ENCODE measurements at regions not wholly inside any gene's neighbourhood (a gene's known extent, or its start where the extent isn't known, plus 50 kb on each side); places are given as distances from the start of the nearest gene placed in this dataset.

DNA sequence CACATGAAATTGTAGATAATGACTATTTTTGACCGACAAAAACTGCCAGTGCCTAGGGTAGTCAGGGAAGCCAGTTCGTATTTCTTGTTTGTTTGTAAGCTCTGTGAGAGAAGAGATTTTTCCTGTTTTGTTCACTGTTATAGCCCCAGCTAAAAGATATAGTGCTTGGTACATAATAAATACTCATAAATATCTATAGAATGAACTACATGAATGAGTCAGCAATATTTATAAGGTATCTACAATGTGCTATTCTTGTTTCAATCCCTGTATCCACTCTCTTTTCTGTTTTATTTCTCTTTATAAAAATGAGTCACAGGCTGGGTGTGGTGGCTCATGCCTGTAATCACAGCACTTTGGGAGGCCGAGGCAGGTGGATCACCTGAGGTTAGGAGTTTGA, 275.6 kb upstream of the FANCL start:
- TF ChIP-seq, protein P1, sequence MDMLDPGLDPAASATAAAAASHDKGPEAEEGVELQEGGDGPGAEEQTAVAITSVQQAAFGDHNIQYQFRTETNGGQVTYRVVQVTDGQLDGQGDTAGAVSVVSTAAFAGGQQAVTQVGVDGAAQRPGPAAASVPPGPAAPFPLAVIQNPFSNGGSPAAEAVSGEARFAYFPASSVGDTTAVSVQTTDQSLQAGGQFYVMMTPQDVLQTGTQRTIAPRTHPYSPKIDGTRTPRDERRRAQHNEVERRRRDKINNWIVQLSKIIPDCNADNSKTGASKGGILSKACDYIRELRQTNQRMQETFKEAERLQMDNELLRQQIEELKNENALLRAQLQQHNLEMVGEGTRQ (IDR thresholded peaks at IDR 0.05), result no peak
- TF ChIP-seq, protein P2, sequence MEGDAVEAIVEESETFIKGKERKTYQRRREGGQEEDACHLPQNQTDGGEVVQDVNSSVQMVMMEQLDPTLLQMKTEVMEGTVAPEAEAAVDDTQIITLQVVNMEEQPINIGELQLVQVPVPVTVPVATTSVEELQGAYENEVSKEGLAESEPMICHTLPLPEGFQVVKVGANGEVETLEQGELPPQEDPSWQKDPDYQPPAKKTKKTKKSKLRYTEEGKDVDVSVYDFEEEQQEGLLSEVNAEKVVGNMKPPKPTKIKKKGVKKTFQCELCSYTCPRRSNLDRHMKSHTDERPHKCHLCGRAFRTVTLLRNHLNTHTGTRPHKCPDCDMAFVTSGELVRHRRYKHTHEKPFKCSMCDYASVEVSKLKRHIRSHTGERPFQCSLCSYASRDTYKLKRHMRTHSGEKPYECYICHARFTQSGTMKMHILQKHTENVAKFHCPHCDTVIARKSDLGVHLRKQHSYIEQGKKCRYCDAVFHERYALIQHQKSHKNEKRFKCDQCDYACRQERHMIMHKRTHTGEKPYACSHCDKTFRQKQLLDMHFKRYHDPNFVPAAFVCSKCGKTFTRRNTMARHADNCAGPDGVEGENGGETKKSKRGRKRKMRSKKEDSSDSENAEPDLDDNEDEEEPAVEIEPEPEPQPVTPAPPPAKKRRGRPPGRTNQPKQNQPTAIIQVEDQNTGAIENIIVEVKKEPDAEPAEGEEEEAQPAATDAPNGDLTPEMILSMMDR (IDR thresholded peaks at IDR 0.05), result no peak
- TF ChIP-seq POLR2A (IDR thresholded peaks at IDR 0.05; ENCODE audit: low read length), result no peak
- no peak for TF ChIP-seq KDM5A (IDR thresholded peaks at IDR 0.05)
- no peak for TF ChIP-seq HOXB13 (CRISPR knock-in tag; IDR thresholded peaks at IDR 0.05; ENCODE audit: low read depth)
- TF ChIP-seq, protein P3, sequence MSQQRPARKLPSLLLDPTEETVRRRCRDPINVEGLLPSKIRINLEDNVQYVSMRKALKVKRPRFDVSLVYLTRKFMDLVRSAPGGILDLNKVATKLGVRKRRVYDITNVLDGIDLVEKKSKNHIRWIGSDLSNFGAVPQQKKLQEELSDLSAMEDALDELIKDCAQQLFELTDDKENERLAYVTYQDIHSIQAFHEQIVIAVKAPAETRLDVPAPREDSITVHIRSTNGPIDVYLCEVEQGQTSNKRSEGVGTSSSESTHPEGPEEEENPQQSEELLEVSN (IDR thresholded peaks at IDR 0.05; ENCODE audit: borderline replicate concordance, low read depth), result no peak

All from A549 (cell line).